Dendritic cell treated with granulocyte-macrophage colony-stimulating factor and Interleukin-4, amounts not matched to agents 40 ng/mL and 50 ng/mL, for 4 days (primary cell): ENCODE measurements at regions not wholly inside any gene's neighbourhood (a gene's known extent, or its start where the extent isn't known, plus 50 kb on each side); places are given as distances from the start of the nearest gene placed in this dataset.
"Not testable (repeated sequence)": the region's sequence is repeated elsewhere in the genome, so short reads cannot be mapped to it uniquely, and the experiment has no call there.

Experiments
- H3K27ac Mint-ChIP-seq: one replicate; pipeline ENCODE4 v1.8.0; 2022; ENCODE audit warnings: mild to moderate bottlenecking, mixed read lengths
- H3K27me3 Mint-ChIP-seq: one replicate; pipeline ENCODE4 v1.8.0; 2022; ENCODE audit warnings: mild to moderate bottlenecking, mixed read lengths
- H3K36me3 Mint-ChIP-seq: one replicate; pipeline ENCODE4 v1.8.0; 2022; ENCODE audit warnings: low read depth, mixed read lengths
- H3K4me1 Mint-ChIP-seq: one replicate; pipeline ENCODE4 v1.8.0; 2022; ENCODE audit warnings: low read depth, mixed read lengths
- H3K4me3 Mint-ChIP-seq: one replicate; pipeline ENCODE4 v1.8.0; 2022; ENCODE audit warnings: mild to moderate bottlenecking, moderate library complexity, mixed read lengths
- H3K9me3 Mint-ChIP-seq: one replicate; pipeline ENCODE4 v1.8.0; 2022; ENCODE audit warnings: mixed read lengths
- intact Hi-C: fragments of 100-400 bp; cut with micrococcal nuclease; formaldehyde crosslinking; loops from one replicate; pipeline ENCODE4 v1.15.0; 2022

DNA sequence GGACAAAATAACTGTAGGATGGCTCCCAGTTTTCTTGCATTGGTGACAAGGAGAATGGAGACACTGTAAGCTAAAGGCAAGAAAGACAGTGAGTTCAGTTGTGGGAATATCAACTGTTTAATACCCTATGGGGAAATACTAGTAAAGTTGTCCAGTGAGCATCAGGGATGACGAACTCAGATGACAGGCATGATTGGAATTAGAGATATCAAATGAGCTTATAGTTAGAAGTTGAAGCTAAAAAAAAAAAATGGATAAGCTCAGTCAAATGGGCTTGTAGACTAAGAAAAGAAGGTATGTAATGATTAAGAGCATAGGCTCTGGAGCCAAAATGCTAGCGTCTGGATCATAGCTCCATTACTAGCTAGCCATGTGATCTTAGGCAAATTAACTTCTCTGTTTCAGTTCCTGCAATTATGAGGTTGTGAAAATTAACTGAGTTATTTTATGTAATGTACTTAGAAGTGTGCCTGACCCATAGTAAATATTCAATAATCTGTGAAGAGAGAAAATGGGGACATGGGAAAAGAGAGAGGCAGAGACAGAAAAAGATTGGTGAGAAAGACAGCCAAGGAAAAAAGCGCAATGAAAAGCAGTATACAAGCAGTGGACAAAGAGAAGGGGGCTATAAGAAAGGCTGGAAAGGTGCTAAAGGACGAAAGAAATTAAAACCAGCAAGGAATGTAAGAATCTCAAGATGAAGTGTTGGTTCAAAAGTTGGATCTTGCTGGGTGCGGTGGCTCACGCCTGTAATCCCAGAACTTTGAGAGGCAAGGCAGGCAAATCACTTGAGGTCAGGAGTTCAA is 95.7 kb upstream of the SLC39A10 start:
- H3K4me3 Mint-ChIP-seq = peak overlapping the region; percentile 50
- peak overlapping the region; percentile 93 for H3K27ac Mint-ChIP-seq
- intact Hi-C loops = loop anchor here (5.0 kb wide), 1 partner anchor 51 kb away; no protein-coding TSS in a partner anchor
- H3K36me3 Mint-ChIP-seq = no peaks in the 10 kb centered on the region
- no peaks in the 10 kb centered on the region for H3K27me3 Mint-ChIP-seq
- H3K9me3 Mint-ChIP-seq = no peaks in the 10 kb centered on the region
- peaks cover 42% of the 10 kb centered on the region for H3K4me1 Mint-ChIP-seq

DNA sequence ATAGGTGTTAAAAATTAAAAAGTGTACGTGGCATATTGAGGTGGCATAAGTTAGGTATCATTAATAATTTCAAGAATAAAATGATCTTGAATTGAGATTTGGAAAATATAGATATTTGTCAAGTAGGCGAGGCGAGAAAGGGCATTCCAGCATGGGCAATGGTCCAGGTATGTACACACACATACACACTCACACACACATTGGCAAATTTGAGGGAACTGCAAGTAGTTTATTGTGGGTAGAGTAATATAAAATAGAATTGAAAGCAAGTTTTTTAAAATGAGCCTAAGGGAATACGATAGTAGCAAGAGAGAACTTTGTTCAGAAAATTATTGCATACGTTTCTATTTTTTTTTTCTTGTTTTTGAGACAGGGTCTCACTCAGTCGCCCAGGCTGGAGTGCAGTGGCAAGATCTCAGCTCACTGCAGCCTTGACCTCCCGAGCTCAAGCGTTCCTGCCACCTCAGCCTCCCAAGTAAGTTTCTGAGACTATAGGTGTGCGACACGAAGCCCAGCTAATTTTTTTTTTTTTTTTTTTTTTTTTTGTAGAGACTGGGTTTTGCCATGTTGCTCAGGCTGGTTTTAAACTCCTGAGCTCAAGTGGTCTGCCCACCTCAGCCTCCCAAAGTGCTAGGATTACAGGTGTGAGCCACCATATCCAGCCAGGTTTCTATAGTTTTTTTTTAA is 96.7 kb upstream of the SLC39A10 start:
- peaks cover 42% of the 10 kb centered on the region for H3K4me1 Mint-ChIP-seq
- intact Hi-C loops = loop anchor here (5.0 kb wide), 1 partner anchor 52 kb away; no protein-coding TSS in a partner anchor

DNA sequence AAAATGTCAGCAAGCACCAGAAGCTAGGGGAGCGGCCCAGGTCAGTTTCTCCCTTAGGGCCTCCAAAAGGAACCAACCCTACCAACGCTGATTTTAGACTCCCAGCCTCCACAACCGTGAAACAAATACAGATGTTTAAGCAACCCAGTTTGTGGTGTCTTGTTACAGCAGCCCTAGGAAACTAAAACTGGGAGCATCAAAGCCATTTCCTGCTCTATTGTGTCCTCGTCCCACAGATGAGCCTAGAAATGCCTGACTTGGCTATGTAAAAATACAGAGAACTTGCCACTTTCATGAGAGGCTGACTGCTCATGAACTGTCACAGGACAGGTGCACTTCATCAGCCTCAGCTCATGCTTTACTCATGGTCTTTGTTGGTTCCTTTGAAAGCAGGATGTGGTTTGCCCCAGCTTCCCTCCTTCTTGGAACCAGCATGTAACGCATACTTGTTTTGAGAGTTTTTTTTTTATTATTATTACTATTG is 97.6 kb upstream of the SLC39A10 start:
- H3K4me1 Mint-ChIP-seq = peaks cover 42% of the 10 kb centered on the region
- H3K36me3 Mint-ChIP-seq = no peaks in the 10 kb centered on the region
- intact Hi-C loops = no loop called here
- H3K4me3 Mint-ChIP-seq = no peak overlapping the region
- H3K27me3 Mint-ChIP-seq = no peaks in the 10 kb centered on the region
- no peaks in the 10 kb centered on the region for H3K9me3 Mint-ChIP-seq
- peak overlapping the region; percentile 93 for H3K27ac Mint-ChIP-seq

More for the DNA sequence above, 96.7 kb upstream of the SLC39A10 start:
- Mint-ChIP-seq H3K4me3 (no peak overlapping the region), H3K27ac (peak overlapping the region; percentile 93), H3K27me3 (no peaks in the 10 kb centered on the region), H3K9me3 (no peaks in the 10 kb centered on the region), H3K36me3 (no peaks in the 10 kb centered on the region)

DNA sequence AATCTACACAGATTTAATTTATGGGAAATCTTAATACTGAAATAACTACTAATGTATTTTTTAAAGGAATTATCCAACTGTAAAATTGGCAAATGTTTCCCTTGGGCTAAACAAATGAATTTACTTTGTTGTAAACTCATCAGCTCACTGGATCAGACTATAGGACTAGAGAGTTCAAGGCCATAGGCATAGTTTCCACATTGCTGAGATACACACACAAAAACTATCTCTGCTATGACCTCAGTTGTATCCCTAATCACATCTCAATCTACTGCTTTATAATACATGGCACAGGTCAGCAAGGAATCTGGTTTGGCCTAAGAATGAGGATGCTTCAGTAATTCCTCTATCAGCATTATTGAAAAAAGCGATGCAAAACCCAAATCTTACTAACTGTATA is 101.1 kb upstream of the SLC39A10 start:
- H3K27ac Mint-ChIP-seq = no peak overlapping the region

DNA sequence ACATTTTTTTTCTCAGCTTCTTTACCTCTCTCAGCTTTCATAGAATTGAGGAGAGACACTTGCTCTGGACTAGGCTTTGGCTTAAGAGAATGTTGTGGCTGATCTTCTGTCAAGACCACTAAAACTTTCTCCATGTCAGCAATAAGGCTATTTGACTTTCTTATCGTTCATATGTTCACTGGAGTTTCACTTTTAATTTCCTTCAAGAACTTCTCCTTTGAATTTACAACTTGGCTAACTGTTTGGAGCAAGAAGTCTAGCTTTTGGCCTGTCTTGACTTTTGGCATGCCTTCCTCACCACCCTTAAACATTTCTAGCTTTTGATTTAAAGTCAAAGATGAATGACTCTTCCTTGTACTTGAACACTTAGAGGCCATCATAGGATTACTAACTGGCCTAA is 104.4 kb upstream of the SLC39A10 start:
- Mint-ChIP-seq H3K27me3 (no peaks in the 10 kb centered on the region), H3K27ac (peak overlapping the region; percentile 83), H3K4me3 (peak overlapping the region; percentile 51), H3K36me3 (peaks cover 6% of the 10 kb centered on the region), H3K9me3 (peaks cover 11% of the 10 kb centered on the region), H3K4me1 (peaks cover 23% of the 10 kb centered on the region)
- intact Hi-C loops = no loop called here

More for the DNA sequence above, 101.1 kb upstream of the SLC39A10 start:
- Mint-ChIP-seq H3K36me3 (no peaks in the 10 kb centered on the region), H3K27me3 (no peaks in the 10 kb centered on the region), H3K4me1 (peaks cover 49% of the 10 kb centered on the region), H3K4me3 (no peak overlapping the region), H3K9me3 (no peaks in the 10 kb centered on the region)
- intact Hi-C loops = no loop called here

DNA sequence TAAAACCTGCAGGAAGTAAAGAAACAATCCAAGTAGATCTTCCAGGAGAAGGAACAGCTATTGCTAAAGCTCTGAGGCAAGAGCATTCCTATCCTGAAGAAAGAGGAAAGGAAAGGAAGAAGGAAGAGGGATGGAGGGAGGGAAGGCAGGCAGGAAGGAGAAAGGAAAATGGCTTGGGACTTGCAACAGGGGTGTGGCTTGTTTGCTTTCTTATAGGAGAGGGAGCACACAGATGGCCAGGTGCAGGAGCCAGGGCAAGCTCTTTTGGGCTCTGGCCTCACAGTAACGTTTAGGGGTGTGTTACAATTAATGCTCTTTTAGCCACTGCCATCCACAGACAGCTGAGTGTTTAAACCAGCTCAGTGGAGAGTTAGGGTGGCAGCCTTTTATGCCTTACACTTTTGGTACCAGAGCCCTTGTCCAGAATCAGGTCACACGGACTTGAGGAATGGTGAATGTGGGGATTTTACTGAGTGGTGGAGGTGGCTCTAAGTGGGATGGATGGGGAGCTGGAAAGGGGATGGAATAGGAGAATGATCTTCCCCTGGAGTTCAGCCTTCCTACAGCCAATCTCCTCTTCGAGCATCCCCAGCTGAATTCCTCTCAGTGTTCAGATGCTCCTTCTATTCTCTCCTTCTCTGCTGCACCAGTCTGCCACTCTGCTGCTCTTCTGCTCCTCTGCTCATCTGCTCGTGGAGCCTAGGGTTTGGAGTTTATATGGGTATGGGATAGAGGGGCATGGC is 108.7 kb upstream of the SLC39A10 start:
- intact Hi-C loops = no loop called here
- H3K4me3 Mint-ChIP-seq = no peak overlapping the region
- peaks cover 11% of the 10 kb centered on the region for H3K9me3 Mint-ChIP-seq
- peaks cover 29% of the 10 kb centered on the region for H3K4me1 Mint-ChIP-seq
- H3K27ac Mint-ChIP-seq = no peak overlapping the region
- H3K36me3 Mint-ChIP-seq = peaks cover 6% of the 10 kb centered on the region
- no peaks in the 10 kb centered on the region for H3K27me3 Mint-ChIP-seq

DNA sequence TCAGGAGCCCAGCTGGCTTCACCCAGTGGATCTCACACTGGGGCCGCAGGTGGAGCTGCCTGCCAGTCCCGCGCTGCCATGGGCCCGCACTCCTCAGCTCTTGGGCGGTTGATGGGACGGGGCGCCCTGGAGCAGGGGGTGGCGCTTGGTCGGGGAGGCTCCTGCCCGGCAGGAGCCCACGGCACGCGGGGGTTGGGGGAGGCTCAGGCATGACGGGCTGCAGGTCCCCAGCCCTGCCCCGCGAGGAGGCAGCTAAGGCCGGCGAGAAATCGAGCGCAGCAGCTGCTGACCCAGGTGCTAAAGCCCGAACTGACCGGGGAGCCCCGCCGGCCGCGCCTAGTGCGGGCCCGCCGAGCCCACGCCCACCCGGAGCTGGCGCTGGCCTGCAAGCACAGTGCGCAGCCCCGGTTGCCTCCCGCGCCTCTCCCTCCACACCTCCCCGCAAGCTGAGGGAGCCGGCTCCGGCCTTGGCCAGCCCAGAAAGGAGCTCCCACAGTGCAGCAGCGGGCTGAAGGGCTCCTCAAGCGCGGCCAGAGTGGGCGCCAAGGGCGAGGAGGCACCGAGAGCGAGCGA is 109.7 kb upstream of the SLC39A10 start:
- H3K36me3 Mint-ChIP-seq, H3K4me3 Mint-ChIP-seq, H3K27me3 Mint-ChIP-seq, H3K27ac Mint-ChIP-seq, intact Hi-C loops: not testable (repeated sequence)
- H3K9me3 Mint-ChIP-seq = peaks cover 11% of the 10 kb centered on the region
- H3K4me1 Mint-ChIP-seq = peaks cover 30% of the 10 kb centered on the region

DNA sequence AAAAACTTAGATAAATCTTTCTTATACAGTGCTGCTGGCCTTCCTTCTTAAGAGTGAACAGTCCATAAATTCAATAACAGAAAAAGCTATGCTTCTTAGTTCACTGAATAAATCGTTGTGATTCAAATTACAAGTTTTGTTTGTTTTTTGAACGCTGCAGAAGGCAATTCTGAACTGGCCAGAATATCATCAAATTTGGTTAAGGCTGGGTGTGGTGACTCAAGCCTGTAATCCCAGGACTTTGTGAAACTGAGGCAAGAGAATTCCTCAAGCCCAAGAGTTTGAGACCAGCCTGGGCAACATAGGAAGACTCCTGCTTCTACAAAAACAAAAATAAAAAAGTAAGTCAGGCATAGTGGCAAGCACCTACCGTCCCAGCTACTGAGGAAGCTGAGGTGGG is 111.2 kb upstream of the SLC39A10 start:
- Mint-ChIP-seq H3K4me3 (no peak overlapping the region), H3K27me3 (no peaks in the 10 kb centered on the region), H3K27ac (no peak overlapping the region), H3K9me3 (peaks cover 11% of the 10 kb centered on the region), H3K36me3 (peaks cover 6% of the 10 kb centered on the region), H3K4me1 (peaks cover 26% of the 10 kb centered on the region)
- intact Hi-C loops = no loop called here

DNA sequence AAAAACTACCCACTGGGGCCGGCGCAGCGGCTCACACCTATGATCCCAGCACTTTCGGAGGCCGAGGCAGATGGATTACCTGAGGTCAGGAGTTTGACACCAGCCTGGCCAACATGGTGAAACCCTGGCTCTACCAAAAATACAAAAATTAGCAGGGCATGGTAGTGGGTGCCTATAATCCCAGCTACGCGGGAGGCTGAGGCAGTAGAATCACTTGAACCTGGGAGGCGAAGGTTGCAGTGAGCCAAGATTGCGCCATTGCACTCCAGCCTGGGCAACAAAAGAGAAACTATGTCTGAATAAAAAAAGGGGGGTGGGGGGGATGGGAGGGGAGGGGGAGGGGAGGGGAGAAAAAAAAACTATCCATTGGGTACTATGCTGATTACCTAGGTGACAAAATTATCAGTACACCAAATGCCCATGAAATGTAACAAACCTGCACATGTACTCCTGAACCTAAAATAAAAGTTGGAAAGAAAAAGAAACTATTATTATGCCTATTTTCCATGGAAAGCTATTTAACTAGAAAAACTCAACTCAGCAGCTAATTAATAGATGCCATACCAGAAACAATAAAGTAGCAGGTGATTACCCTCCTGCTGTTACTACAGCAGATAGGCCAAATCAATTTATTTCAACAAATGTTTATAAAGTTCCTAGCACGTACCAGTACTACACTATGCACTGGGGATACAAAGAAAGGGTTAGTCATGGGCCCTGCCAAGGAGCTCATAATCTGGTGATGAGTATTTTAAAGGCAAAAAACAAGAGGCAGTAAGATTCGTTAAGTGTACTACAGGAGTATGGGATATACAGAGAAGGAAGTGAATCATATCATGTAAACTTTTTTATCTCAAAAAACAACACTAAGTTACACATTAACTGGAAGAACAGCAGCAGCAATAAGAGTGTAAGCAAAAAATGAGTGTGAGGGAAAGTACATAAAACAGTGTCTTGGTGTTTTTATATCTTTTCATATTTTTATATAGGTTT is 112.8 kb upstream of the SLC39A10 start:
- Mint-ChIP-seq H3K27me3 (no peaks in the 10 kb centered on the region), H3K4me3 (no peak overlapping the region), H3K9me3 (peaks cover 14% of the 10 kb centered on the region), H3K27ac (peak overlapping the region; percentile 59), H3K4me1 (peaks cover 28% of the 10 kb centered on the region), H3K36me3 (peaks cover 6% of the 10 kb centered on the region)
- intact Hi-C loops = no loop called here

DNA sequence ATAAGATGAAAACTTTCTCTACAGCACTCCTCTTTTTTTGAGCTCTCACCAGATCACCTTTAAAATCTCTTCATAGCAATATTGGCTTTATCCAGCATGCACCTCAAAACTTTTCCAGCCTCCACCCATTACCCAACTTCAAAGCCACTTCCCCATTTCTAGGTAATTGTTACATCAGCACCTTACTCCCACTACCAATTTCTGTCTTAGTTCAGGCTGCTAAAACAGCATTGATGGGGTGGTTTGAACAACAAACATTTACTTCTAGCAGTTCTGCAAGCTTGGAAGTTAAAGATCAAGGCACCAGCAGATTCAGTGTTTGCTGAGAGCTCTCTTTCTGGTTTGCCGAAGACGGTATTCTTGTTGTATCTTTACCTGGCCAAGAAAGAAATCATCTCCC is 114.0 kb upstream of the SLC39A10 start:
- H3K4me1 Mint-ChIP-seq = peaks cover 39% of the 10 kb centered on the region
- H3K27me3 Mint-ChIP-seq = no peaks in the 10 kb centered on the region
- H3K9me3 Mint-ChIP-seq = peaks cover 12% of the 10 kb centered on the region
- H3K27ac Mint-ChIP-seq = peak overlapping the region; percentile 45
- intact Hi-C loops = no loop called here
- H3K4me3 Mint-ChIP-seq = no peak overlapping the region
- H3K36me3 Mint-ChIP-seq = peaks cover 1% of the 10 kb centered on the region

DNA sequence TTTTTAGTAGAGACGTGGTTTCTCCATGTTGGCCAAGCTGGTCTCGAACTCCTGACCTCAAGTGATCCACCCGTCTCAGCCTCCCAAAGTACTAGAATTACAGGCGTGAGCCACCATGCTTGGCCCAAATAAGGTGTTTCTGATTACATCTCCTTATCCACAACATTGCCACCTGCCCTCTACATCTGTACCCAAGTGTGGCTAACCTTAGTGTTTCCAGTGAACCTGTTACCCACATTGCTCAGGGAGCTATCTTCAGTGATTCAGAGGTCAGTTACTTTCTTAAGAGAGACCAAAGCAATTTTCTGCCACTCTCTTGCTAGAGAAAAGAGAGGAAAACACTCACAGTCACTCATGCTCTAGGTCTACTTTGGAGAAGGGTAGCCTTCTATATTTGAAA is 115.0 kb upstream of the SLC39A10 start:
- no peaks in the 10 kb centered on the region for H3K27me3 Mint-ChIP-seq
- no peak overlapping the region for H3K27ac Mint-ChIP-seq
- peaks cover 11% of the 10 kb centered on the region for H3K9me3 Mint-ChIP-seq
- H3K4me1 Mint-ChIP-seq = peaks cover 45% of the 10 kb centered on the region
- H3K36me3 Mint-ChIP-seq = no peaks in the 10 kb centered on the region
- intact Hi-C loops = no loop called here
- H3K4me3 Mint-ChIP-seq = no peak overlapping the region

DNA sequence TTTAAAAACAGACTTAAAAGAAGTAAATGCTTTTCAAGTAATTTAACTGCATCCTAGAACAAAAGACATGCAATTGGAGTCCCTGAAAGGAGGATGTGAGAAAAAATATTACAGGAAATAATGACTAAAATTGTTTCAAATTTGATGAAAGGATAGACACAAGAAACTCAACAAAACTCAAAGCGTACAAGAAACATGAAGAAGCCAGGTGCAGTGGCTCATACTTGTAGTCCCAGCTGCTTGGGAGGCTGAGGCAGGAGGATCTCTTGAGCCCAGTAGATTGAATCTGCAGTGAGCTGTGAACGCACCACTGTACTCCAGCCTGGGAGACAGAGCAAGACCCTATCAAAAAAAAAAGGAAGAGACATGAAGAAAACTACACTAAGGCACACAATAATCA is 118.1 kb upstream of the SLC39A10 start:
- intact Hi-C loops = no loop called here
- Mint-ChIP-seq H3K4me3 (no peak overlapping the region), H3K27ac (peak overlapping the region; percentile 37), H3K4me1 (peaks cover 70% of the 10 kb centered on the region), H3K36me3 (no peaks in the 10 kb centered on the region), H3K9me3 (peaks cover 11% of the 10 kb centered on the region), H3K27me3 (no peaks in the 10 kb centered on the region)

DNA sequence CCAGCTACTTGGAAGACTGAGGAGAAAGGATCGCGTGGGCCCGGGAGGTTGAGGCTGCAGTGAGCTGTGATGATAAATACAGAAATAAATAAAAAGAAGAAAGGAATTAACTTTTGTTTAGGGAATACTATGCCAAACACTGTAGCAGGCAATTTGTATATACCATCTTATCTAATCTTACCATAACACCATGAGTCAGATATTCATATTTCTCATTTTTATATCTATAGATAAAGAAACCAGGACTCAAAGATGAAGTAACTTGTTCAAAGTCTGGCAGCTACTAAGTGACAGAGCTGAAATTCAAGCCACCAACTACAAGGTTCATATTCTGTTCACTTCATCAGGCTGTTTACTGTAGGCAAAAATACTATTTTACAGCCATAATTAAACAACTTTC is 119.2 kb upstream of the SLC39A10 start:
- Mint-ChIP-seq H3K27ac (peak overlapping the region; percentile 79), H3K9me3 (peaks cover 11% of the 10 kb centered on the region), H3K4me3 (no peak overlapping the region), H3K4me1 (peaks cover 68% of the 10 kb centered on the region), H3K27me3 (no peaks in the 10 kb centered on the region), H3K36me3 (no peaks in the 10 kb centered on the region)
- intact Hi-C loops = no loop called here
